H1 (cell line): ENCODE measurements at regions not wholly inside any gene's neighbourhood (a gene's known extent, or its start where the extent isn't known, plus 50 kb on each side); places are given as distances from the start of the nearest gene placed in this dataset.

Source experiments
- CBX5 ChIP-seq: fragments of 300-800, 300-1000 bp; sonication (generic); IDR thresholded peaks from 2 replicates; pipeline ENCODE4 v1.7.1; 2016; ENCODE audit warnings: antibody characterized with exemption, low read length, low read depth
- GABPA ChIP-seq: IDR thresholded peaks from 2 replicates; pipeline ENCODE4 v1.6.1; 2011; ENCODE audit warnings: mild to moderate bottlenecking, low read length, moderate library complexity, borderline replicate concordance; ENCODE audit not compliant: insufficient read depth
- JUN ChIP-seq: IDR thresholded peaks from 2 replicates; pipeline ENCODE4 v1.6.1; 2011; ENCODE audit warnings: low read depth, mild to moderate bottlenecking, improper control_type of control experiment, low read length
- TF ChIP-seq, protein P1 (sequence below), 3 experiments: IDR thresholded peaks; 1 replicate in 2 of 3; 2 replicates in 1 of 3; pipeline versions ENCODE4 v1.5.1 to v1.6.1; 2011; ENCODE audit warnings: low read length in 3 of 3, mild to moderate bottlenecking in 3 of 3, inconsistent platforms in 2 of 3, low read depth in 1 of 3, moderate library complexity in 1 of 3; ENCODE audit not compliant: insufficient read depth in 1 of 3; ENCODE audit errors: control extremely low read depth in 1 of 3

DNA sequence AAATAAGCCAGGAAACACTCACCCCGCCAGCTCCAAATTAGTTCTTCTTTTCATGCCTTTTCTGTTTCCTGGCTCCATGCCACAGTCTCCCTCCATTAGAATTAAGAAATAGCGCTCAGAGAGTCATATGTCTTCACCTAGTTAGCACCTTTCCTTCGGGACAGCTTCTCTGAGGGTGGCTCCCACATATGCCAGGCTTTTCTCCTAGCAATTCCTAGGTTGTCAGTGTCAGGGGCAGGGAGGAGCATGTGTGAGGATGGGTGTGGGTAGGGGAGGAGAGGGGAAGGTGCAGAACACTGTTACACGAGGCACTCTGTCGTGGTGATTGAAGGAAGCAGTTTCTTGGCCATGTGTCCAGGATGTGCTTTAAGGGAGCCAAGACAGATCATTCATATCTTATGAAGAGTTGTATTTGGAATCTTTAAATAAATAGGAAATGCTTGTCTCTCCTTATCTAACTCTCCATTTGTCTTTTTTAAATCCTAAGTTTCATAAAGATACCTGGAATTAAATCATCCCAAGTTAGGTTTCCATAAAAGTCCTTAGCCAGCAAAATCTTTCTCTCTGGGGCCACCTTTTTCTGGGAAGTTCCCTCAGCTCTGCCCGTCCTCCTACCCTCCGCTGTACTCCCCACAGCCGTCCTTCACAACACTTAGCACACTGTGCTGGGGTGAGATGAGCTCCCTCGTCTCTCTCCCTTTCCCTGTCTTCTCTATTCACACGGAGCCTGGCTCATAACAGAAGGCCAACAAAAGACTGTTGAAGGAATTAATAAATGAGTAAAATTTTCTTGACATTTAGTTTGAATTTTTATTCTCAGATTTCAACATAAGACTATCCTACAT lies 361.0 kb downstream of the CD83 start:
- TF ChIP-seq CBX5 (no peak), JUN (no peak), GABPA (no peak)
- TF ChIP-seq, protein P1, sequence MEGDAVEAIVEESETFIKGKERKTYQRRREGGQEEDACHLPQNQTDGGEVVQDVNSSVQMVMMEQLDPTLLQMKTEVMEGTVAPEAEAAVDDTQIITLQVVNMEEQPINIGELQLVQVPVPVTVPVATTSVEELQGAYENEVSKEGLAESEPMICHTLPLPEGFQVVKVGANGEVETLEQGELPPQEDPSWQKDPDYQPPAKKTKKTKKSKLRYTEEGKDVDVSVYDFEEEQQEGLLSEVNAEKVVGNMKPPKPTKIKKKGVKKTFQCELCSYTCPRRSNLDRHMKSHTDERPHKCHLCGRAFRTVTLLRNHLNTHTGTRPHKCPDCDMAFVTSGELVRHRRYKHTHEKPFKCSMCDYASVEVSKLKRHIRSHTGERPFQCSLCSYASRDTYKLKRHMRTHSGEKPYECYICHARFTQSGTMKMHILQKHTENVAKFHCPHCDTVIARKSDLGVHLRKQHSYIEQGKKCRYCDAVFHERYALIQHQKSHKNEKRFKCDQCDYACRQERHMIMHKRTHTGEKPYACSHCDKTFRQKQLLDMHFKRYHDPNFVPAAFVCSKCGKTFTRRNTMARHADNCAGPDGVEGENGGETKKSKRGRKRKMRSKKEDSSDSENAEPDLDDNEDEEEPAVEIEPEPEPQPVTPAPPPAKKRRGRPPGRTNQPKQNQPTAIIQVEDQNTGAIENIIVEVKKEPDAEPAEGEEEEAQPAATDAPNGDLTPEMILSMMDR (IDR thresholded peaks at IDR 0.05; ENCODE audit: control extremely low read depth in 1 of 3, insufficient read depth in 1 of 3, low read depth in 1 of 3, low read length in 3 of 3): no peak
